LHCN-M2 (cell line): ENCODE measurements at regions not wholly inside any gene's neighbourhood (a gene's known extent, or its start where the extent isn't known, plus 50 kb on each side); places are given as distances from the start of the nearest gene placed in this dataset.
A peak's percentile ranks its signal among the peaks of the same experiment; 100 is the strongest.

ENCODE experiments used
- DNase-seq: peaks from one replicate; pipeline ENCODE4 v3.0.0-alpha.2; 2012; ENCODE audit warnings: low read depth

DNA sequence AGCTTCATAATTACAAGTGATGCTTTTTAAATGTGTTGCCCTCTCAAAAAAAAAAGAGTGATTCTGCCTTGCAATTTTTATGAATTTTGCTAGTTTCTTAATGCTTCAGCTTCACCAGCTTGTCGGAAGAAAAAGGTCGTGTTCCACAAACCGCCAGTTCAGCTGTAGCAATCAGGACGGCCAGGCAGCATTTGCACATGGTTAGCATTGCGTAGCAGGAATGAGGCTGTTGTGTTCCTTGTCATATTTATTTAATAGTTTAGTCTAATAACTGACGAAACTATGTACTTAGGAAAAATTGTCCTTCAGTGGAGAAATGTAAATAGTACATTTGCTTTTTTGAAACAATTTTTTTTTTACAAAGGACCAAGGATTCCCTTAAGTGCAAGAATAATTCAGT, 64.9 kb upstream of the SELENOK start:
- no peak for DNase-seq

DNA sequence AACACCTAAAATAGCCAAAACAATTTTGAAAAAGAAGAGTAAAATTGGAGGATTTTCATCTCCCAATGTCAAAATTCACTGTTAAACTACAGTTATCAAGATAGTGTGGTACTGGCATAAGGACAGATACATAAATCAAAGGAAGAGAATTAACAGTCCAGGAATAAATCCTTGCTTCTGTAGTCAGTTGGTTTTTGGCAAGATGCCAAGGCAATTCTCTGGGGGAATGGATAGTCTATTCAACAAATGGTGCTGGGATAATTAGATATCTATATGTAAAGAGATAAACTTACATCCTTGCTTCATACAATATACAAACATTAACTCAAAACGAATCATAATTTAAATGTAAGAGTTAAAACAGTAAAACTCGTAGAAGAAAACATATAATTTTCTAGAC, 57.9 kb upstream of the SELENOK start:
- DNase-seq, result peak; percentile 7

- DNase-seq, result no peak
Measured at GRCh38 chr3:53948174-53948573, 56.5 kb upstream of the SELENOK start.

- no peak for DNase-seq
Measured at GRCh38 chr3:53944028-53944427, 52.4 kb upstream of the SELENOK start.

GRCh38 chr3:53941950-53942349, 50.3 kb upstream of the SELENOK start:
- DNase-seq, result peak; percentile 16
